GM12864 (cell line): ENCODE measurements at regions not wholly inside any gene's neighbourhood (a gene's known extent, or its start where the extent isn't known, plus 50 kb on each side); places are given as distances from the start of the nearest gene placed in this dataset.

Source experiments
- DNase-seq: peaks from one replicate; pipeline ENCODE4 v3.0.0-alpha.2; 2011; ENCODE audit warnings: low read depth
- H3K4me3 ChIP-seq: 2 replicates; pipeline ENCODE4 v1.5.1; 2011; ENCODE audit warnings: mild to moderate bottlenecking, low read depth, low read length, control low read depth
- CTCF ChIP-seq: IDR thresholded peaks from 2 replicates; pipeline ENCODE4 v1.5.1; 2011; ENCODE audit warnings: low read depth, mild to moderate bottlenecking, moderate library complexity, low read length, control low read depth, inconsistent platforms; ENCODE audit errors: missing control alignments

- no peak overlapping the region for H3K4me3 ChIP-seq
- TF ChIP-seq CTCF, result no peak
- DNase-seq, result no peak
Measured at GRCh38 chr9:74303945-74304344, 193.2 kb upstream of the RORB start.

- H3K4me3 ChIP-seq, result no peak overlapping the region
- DNase-seq, result no peak
- no peak for TF ChIP-seq CTCF
Measured at GRCh38 chr9:74304598-74304997, 192.5 kb upstream of the RORB start.

DNA sequence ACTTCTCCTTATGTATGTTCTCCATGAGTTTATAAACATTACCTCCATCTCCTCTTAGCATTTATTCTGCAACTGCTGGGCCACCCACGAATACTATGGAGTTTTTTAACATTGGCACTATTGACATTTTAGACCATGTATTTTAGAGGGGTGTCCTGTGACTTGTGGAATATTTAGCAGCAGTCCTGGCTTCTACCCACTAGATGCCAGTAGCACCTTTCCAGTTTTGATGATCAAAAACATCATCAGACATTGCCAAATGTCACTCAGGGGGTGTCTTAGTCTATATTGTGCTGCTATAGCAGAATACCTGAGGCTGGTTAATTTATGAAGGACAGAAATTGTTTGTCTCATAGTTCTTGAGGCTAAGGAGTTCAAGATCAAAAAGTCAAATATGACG, 187.5 kb upstream of the RORB start:
- no peak for TF ChIP-seq CTCF
- no peak overlapping the region for H3K4me3 ChIP-seq
- DNase-seq, result no peak

GRCh38 chr9:74317235-74317634, 179.9 kb upstream of the RORB start:
- no peak for TF ChIP-seq CTCF
- no peak overlapping the region for H3K4me3 ChIP-seq
- no peak for DNase-seq

- H3K4me3 ChIP-seq, result no peak overlapping the region
- DNase-seq, result no peak
- TF ChIP-seq CTCF, result no peak
Measured at GRCh38 chr9:74321396-74321795, 175.7 kb upstream of the RORB start.

DNA sequence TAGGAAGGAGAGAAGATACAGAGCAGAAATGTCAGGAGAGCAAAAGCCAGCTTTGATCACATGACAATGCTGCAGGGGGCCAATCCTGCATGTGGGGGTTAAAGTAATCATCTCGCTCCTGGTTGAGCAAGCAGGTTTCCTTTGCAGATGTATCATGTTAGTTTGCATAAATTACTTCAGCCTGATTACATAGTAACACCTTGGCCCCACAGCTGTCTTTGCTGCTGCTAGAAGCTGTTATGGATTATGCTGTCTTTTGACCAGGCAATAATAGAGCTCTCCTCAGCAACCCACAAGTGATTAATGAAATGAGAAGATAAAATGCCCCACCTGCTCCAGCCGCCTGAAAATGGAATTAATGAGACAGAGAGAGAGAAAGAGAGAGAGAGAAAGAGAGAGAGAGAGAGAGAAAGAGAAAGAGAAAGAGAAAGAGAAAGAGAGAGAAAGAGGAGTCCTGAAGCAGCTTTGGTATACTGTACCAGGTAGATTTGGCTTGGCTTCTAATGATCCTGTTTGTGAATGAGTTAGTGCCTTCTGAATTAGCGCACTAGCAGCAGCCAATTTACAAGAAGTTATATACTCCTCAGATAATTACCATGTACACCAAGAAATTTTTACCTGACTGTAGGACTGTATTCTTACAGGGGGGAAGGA, 174.3 kb upstream of the RORB start:
- no peak for DNase-seq
- H3K4me3 ChIP-seq, result no peak overlapping the region
- TF ChIP-seq CTCF, result no peak

DNA sequence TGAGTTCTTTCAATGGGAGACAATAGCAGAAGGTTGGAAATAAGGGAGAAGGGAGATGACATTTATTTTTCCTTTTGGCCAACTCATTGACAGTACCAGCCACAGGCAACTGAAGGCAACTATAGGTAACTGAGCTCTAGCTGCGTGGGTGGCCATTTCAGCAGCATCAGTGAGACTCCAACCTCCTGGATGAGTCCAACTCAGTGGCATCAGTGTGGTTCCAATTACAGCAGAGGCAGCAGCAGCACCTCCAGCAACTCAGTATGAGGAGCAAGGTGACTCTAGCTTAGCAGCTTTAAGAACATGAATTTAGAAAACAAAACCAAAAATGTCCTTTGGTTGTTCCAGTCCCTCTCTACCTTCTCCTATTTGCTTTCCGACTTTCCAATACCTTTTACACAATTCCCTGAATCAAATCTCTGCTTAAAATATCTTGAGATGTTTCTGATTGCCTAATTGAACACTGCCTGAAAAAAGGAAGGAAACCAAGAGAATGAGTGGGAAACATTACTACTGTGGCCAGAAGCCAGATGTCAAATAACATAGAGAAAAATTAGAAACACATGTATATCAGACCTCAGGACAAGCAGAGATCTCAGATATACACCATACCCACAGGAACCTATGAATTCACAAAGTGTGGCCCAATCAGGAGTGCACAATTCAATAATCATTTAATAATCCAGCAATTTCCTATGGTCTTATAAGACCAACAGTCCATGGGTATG, 166.5 kb upstream of the RORB start:
- no peak for TF ChIP-seq CTCF
- no peak for DNase-seq

More for the DNA sequence above, 166.5 kb upstream of the RORB start:
- no peak overlapping the region for H3K4me3 ChIP-seq
